GM21526 (cell line): ENCODE measurements at regions not wholly inside any gene's neighbourhood (a gene's known extent, or its start where the extent isn't known, plus 50 kb on each side); places are given as distances from the start of the nearest gene placed in this dataset.
"Not testable (repeated sequence)": the region's sequence is repeated elsewhere in the genome, so short reads cannot be mapped to it uniquely, and the experiment has no call there.

Source experiments
- ATAC-seq: cut with Tn5 transposase; IDR thresholded peaks from one replicate; pipeline ENCODE4 v1.9.1; 2021; ENCODE audit warnings: moderate library complexity; ENCODE audit not compliant: unreplicated experiment, low FRiP score

DNA sequence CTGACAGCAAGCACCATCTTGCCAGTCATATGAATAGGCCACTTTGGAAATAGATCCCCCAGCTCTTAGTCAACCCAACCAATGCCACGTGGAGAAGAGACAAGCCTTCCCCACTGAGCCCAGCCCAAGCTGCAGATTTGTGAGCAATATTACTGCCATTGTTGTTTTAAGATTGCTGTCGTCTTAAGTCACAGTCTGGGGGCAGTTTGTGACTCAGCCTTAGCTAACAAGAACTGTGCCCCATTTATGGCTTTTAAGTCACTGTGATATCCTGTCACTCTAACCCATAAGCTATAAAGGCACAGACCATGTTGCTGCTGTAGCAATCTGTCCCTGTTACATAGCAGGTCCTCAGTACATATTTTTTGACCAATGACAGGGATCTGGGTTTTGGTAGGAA, 464.2 kb downstream of the MED13L start:
- ATAC-seq: no peak

GRCh38 chr12:115811929-115812328, 465.6 kb downstream of the MED13L start:
- ATAC-seq: no peak

- no peak for ATAC-seq
Measured at GRCh38 chr12:115811045-115811444, 466.4 kb downstream of the MED13L start.

DNA sequence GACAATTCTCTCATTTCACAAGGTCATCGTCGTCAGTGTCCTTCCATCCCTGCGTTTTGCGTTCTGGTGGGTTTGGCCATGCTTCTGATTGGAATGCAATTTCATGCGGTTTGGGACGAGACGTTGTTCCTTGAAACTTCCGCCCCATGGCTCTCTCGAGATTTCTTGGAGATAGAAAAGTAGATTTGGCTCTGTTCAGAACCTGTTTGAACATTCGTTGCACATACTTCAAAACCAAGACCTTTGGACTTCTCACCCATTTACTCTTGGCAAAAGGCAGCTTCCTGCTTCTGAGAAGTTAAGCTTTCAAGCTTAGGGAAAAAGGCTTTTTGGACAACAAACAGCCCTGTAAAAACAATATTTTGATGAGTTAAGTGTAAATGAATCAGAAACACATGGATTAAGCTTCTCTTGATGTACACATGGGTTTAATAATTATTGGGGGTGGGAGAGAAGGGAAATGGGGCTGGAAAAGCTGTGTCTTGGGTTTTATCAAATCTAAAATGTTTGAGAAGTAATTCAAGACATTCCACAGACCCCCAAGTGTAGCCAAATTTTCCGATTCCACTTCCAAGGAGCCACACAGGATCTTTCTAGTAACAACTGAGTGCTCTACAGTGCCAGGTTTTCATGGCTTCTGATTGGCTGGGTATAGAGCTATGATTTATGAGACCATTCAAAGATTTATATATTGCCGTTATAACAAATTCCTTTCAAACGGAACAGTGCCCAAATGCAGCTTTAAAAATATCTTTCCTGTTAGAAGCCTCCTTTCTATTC, 467.2 kb downstream of the MED13L start:
- no peak for ATAC-seq

DNA sequence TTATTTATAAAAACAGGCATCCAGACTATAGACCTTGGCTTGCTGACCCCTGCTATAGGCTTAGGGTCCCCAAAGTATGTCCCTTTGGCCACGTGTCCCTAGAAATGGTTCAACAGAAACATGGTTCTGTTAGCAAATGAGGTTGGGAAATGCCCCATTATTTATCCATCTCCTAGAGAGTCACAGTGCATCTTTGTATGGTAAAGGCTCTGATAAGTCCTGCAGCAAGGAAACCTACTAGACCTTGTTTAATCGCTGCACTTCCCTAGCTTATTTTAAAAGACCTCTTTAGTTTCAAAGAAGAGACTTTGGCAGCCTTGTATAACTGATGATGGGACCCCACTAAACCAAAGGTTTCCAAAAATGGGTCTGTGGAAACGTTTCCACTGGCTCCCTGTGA, 471.5 kb downstream of the MED13L start:
- no peak for ATAC-seq

DNA sequence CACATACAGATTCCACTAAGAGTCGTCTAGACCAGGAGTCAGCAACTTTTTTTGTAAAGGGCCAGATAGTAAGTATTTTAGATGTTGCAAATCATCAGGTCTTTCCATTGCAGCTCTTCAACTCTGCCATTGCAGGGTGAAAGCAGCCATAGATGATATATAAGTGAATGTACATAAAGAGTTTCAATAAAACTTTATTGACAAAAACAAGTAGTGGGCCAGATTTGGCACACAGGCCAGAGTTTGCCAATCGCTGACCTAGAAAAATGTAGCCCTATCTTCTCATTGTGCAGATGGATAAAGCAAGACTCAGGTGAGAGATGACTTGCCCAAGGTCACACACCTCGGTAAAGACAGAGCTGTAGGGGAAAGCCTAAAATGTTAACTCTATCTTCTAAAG, 474.7 kb downstream of the MED13L start:
- no peak for ATAC-seq

- no peak for ATAC-seq
Measured at GRCh38 chr12:115801871-115802270, 475.6 kb downstream of the MED13L start.

GRCh38 chr12:115799610-115800009, 477.9 kb downstream of the MED13L start:
- no peak for ATAC-seq

DNA sequence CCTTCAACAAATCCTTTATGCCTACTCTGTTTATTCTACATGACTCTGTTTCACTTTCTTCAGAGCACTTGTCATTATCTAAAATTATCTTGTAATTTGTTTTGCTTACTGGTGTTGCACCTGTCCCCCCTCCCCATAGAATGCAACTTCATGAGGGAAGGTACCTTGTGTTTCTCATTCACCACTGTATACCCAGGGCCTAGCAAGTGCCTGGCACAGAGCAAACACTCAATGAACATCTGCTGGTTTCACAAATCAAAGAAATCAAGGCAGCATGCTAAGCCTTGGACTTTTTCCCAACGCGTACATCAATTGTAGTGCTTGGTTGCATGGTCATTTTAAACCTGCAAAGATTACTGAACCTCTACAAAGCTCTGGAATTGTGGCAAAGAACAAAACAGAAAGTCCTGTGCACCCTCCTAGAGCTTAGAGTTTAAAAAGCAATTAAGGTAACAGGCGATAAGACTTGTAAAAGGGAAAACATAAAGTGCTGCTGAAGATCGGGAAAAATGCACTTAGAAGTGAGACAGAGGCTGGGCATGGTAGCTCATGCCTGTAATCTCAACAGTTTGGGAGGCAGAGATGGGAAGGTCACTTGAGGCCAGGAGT, 479.1 kb downstream of the MED13L start:
- ATAC-seq: no peak

DNA sequence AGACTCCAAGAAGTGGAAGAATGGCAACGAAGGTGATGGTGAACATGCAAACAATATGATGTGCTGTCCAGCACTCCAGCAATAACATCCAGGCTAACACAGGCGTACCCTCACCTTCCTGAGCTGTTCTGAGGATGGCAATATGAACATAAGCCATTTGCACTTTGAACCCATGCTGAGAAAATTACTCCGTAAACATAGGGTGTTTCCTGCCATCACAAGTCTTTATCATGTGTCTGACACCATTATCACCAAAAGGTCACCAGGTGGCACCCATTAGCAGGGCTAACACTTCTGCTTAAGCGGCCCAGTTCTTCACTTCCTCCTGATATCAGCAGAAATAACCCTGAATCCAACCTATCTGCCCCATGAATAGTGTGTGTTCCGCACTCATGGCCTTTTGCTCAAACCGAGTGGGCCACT, 482.8 kb downstream of the MED13L start:
- ATAC-seq: no peak

- ATAC-seq: no peak
Measured at GRCh38 chr12:115791331-115791730, 486.2 kb downstream of the MED13L start.

- ATAC-seq: no peak
Measured at GRCh38 chr12:115790526-115790925, 487.0 kb downstream of the MED13L start.

GRCh38 chr12:115786490-115786889, 491.0 kb downstream of the MED13L start:
- not testable (repeated sequence) for ATAC-seq

DNA sequence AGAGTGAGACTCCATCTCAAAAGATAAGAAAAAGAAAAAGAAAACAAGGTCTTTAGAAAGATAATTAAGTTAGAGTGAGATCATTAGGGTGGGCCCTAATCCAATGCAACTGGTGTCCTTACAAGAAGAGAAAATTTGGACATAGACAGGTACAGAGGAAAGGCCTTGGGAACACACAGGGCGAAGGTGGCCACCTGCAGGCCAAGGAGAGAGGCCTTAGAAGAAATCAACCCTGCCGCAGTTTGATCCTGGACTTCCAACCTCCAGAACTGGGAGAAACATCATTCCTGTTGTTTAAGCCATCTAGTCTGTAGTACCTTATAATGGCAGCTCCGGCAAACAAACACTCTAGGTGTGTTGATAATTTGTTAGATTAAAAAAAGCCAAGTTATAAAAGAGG, 491.9 kb downstream of the MED13L start:
- ATAC-seq: no peak

DNA sequence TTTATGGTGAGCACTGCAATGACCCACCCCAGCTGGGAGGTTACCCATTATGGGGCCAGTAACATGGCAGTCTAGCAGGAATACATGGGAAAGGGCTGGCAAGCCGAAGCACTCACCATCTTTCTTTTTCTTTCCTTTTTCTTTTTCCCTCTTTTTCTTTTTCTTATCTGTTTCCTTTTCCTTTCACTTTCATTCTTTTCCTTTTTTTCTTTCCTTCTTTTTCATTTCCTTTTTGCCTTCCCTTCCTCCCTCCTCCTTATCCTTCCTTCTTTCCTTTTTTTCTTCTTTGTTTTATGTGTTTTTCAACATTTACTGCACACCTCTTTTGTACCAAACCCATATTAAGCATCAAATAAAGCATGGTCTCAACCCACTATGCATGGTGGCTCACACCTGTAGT, 501.1 kb downstream of the MED13L start:
- no peak for ATAC-seq

DNA sequence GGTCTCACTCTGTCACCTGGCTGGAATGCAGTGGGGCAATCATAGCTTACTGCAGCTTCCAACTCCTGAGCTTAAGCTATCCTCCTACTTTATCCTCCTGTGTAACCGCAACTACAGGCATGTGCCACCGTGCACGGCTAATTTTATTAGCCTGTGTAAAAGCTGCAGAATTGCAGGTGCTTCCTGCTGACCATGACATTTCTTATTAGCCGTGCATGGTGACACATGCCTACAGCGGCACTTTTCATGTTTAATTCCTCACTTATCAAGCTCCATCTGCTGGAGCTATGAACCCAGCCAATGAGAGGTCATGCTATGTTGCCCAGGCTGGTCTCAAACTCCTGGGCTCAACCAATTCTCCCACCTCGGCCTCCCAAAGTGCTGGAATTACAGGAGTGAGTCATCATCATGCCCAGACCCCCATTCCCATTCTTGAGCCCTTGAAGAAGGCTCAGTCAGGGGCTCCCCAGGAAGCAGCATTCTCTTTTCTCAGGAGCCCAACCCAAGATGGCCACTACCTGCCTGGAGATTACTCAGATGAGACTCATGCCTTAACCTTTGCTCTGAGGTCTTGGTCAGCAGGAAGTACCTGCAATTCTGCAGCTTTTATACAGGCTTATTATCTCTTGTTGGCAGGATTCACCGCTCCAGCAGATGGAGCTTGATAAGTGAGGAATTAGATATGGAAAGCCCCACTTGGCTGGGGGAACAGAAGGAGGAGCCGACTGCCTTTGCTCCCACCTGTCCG, 503.2 kb downstream of the MED13L start:
- ATAC-seq: no peak

DNA sequence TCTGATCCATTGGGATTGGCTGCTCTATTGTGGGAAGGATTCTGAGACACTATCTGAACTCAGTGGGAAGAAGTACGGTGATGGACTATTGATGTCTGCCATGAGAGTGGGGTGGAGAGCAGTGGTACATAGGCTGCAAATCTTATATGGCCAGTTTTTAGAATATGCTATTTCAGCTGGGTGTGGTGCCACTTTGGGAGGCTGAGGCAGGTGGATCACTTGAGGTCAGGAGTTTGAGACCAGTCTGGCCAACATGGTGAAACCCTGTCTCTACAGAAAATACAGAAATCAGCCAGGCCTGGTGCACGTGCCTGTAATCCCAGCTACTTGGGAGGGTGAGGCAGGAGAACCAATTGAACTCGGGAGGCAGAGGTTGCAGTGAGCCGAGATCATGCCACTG, 505.9 kb downstream of the MED13L start:
- ATAC-seq: no peak

DNA sequence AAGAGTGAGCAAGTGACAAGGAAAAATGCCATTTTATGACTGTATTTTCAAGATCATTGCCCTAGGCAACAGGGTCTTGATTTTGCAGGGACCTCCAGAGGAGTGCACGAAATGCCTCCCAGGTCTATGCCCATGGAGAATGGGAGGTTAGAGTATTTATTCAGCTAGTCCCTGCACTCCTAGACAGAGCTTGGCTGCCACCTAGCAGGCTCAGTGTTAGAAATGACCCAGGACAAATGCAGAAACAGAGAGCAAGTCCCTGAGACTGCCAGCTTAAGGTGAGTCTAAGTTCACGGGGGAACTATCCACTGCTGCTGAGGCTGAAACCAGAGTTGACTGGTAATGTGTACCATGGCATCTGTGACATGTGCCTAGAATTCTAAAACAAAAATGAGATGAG, 506.4 kb downstream of the MED13L start:
- no peak for ATAC-seq

DNA sequence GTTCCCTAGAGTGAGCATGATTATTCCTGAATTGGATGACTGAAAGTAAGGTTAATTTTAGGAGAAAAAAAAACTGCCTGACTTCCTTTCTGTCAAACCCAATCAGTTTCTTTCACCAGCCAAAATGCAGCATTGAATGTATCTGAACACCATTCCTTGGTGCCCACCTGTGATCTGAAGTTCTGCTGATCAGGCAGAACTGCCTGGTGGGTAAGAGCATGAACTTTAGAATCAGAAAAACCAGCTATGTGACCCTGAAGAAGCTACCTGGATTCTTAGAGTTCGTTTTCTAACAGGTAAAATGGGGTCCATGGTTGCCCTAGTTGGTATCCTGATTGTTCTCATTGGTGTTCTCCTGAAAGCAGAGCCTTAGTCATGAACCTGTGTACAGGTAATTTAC, 506.9 kb downstream of the MED13L start:
- ATAC-seq: no peak

DNA sequence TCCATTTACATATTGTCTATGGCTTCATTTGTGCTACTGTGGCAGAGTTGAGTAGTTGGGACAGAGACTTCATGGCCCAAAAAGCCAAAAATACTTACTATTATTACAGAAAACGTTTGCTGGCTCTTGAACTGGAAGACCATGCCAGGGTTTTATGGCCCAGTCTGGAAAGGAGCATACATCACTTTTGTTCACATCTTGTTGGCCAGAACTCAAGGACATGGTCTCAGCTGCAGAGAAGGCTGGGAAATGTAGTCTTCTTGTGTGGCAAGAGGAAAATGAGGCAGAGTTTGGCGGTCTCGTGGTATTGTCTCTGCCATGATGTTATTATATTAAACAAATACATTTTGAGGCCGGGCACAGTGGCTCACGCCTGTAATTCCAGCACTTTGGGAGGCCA, 509.6 kb downstream of the MED13L start:
- ATAC-seq: no peak

DNA sequence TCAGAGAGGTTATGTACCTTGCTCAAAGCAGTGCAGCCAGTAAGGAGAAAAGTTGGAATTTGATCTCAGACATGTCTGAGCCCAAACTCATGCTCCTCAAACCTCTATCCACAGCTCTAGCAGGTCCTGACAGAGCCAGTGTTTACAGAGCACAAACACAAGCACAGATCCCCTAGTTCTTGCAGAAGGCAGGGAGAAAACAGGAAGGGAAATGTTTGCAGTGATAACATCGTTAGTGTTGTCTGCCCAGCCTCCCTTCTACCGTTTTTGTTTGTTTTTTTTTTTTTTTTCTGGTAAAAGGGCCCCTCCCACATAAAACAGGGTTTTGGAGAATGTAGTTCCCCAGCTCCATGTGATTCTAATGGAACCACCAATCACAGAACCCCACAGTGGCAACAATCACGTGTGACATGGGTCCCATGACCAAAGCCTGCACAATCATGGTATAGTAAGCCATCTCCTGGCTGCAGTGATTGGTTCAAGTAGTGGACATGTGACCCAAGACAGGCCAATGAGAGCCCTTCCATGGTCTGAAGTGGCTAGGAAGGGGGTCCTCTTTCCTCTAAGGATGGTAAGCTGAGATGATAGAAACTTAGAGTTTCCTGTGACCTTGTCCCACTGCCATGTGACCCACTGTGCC, 513.4 kb downstream of the MED13L start:
- ATAC-seq: no peak
